ENCODE measurements at regions not wholly inside any gene's neighbourhood (a gene's known extent, or its start where the extent isn't known, plus 50 kb on each side); places are given as distances from the start of the nearest gene placed in this dataset.

DNA sequence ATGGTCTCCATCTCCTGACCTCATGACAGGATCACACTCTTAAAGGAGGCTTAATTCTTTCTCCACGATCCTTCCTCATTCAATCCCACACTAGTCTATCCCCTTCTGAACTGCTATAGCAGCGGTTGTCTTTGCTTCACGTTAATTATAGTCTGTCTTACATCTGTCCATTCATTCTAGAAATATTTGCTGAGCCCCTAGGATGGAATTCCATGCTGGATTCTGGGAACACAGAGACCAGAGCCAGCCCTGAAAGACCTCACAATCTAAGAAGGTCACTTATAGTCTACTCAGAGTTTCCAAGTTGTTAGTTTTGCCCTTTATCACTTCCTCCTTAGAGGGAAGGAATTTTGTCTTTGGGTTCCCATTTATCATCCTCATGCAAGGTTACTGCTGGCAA, 193.5 kb downstream of the GAS1 start:
- DNase-seq (ENCODE audit: low read depth) = no peak
- TF ChIP-seq, protein P1, sequence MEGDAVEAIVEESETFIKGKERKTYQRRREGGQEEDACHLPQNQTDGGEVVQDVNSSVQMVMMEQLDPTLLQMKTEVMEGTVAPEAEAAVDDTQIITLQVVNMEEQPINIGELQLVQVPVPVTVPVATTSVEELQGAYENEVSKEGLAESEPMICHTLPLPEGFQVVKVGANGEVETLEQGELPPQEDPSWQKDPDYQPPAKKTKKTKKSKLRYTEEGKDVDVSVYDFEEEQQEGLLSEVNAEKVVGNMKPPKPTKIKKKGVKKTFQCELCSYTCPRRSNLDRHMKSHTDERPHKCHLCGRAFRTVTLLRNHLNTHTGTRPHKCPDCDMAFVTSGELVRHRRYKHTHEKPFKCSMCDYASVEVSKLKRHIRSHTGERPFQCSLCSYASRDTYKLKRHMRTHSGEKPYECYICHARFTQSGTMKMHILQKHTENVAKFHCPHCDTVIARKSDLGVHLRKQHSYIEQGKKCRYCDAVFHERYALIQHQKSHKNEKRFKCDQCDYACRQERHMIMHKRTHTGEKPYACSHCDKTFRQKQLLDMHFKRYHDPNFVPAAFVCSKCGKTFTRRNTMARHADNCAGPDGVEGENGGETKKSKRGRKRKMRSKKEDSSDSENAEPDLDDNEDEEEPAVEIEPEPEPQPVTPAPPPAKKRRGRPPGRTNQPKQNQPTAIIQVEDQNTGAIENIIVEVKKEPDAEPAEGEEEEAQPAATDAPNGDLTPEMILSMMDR (IDR thresholded peaks at IDR 0.05; ENCODE audit: low read depth, low read length, missing control alignments) = no peak
- H3K4me3 ChIP-seq (ENCODE audit: low read depth, low read length) = no peak overlapping the region

DNA sequence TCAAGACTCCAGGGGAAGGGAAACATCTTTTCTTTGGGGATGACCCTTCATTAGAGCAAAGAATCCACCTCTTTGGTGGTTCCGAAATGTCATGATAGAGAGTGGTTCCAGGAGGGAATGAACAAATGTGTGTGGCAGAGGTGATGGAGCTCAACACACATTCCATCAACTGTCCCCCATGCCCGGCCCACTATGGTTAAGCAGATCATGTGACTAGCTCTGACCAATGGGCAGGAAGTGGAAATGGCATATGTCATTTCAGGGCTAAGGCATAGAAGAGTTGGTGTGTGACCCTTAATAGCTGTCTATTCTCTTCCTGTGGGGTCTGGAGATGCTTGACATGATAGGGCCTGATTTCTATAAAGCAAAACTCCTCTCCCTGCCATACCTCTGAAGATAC, 194.6 kb downstream of the GAS1 start:
- TF ChIP-seq, protein P1 (IDR thresholded peaks at IDR 0.05; ENCODE audit: low read depth, low read length, missing control alignments) = no peak
- no peak overlapping the region for H3K4me3 ChIP-seq (ENCODE audit: low read depth, low read length)
- DNase-seq (ENCODE audit: low read depth) = no peak

- no peak for DNase-seq (ENCODE audit: low read depth)
- H3K4me3 ChIP-seq (ENCODE audit: low read depth, low read length) = no peak overlapping the region
- TF ChIP-seq, protein P1 (IDR thresholded peaks at IDR 0.05; ENCODE audit: low read depth, low read length, missing control alignments) = no peak
Observed at GRCh38 chr9:86751956-86752355, 195.3 kb downstream of the GAS1 start.

GRCh38 chr9:86751207-86751606, 196.1 kb downstream of the GAS1 start:
- no peak for DNase-seq (ENCODE audit: low read depth)
- no peak overlapping the region for H3K4me3 ChIP-seq (ENCODE audit: low read depth, low read length)
- TF ChIP-seq, protein P1 (IDR thresholded peaks at IDR 0.05; ENCODE audit: low read depth, low read length, missing control alignments) = no peak

DNA sequence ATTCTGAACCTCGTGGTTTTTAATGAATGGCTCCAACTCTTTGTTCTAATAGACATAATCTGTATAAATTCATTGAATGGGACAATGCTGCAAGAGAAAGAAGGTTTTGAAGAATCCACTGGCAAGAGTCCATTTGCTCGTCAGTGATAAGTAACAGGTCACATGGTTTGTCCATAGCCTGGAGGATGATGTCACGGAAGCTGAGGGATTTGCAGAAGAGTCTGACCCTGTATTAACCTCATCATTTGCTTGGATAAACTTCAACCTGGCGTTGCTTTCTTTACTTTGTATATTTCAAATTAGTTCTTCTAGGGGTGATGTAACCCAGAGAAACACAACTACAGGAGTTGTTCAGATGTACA, 197.4 kb downstream of the GAS1 start:
- no peak overlapping the region for H3K4me3 ChIP-seq (ENCODE audit: low read depth, low read length)
- DNase-seq (ENCODE audit: low read depth) = no peak
- TF ChIP-seq, protein P1 (IDR thresholded peaks at IDR 0.05; ENCODE audit: low read depth, low read length, missing control alignments) = no peak

DNA sequence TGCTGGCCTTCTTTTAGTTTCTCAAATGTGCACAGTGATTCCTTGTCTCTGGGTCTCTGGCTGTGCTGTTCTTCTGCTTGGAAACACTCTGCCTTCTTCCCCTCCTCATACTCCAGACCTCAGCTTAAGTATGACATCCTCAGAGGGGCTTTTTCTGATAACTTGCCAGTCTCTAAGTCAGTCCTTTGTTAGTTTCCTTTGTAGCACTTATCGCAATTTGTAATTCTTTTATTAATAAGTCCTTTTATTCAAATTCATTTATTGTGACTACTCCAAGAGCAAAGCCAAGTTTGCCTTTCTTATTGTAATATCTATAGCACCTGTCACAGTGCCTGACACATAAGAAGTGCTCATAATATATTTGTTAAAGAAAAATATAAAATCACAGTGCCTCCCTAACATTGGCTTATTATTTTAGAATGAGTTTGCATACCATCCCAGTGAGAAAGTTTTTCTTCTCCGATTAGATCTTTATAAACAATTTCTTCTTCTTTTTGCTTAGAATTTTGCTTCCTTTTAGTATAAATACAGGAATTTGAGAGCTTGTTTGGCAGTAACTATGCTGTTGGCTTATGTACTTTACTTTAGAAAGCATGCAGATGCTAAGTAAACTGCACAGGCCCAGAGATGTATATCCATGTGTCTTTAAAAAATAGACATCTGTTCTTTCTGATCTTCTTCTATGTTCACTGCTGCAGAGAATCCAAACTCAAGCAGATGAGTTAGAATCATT, 198.0 kb downstream of the GAS1 start:
- no peak overlapping the region for H3K4me3 ChIP-seq (ENCODE audit: low read depth, low read length)
- no peak for DNase-seq (ENCODE audit: low read depth)
- TF ChIP-seq, protein P1 (IDR thresholded peaks at IDR 0.05; ENCODE audit: low read depth, low read length, missing control alignments) = no peak

- no peak overlapping the region for H3K4me3 ChIP-seq (ENCODE audit: low read depth, low read length)
- TF ChIP-seq, protein P1 (IDR thresholded peaks at IDR 0.05; ENCODE audit: low read depth, low read length, missing control alignments) = no peak
- DNase-seq (ENCODE audit: low read depth) = no peak
Observed at GRCh38 chr9:86747711-86748110, 199.6 kb downstream of the GAS1 start.
